Hepatic stellate cell (primary cell): ENCODE measurements at regions not wholly inside any gene's neighbourhood (a gene's known extent, or its start where the extent isn't known, plus 50 kb on each side); places are given as distances from the start of the nearest gene placed in this dataset.

Experiments used
- DNase-seq: peaks from one replicate; pipeline ENCODE4 v3.0.0; 2011; ENCODE audit warnings: low spot score

DNA sequence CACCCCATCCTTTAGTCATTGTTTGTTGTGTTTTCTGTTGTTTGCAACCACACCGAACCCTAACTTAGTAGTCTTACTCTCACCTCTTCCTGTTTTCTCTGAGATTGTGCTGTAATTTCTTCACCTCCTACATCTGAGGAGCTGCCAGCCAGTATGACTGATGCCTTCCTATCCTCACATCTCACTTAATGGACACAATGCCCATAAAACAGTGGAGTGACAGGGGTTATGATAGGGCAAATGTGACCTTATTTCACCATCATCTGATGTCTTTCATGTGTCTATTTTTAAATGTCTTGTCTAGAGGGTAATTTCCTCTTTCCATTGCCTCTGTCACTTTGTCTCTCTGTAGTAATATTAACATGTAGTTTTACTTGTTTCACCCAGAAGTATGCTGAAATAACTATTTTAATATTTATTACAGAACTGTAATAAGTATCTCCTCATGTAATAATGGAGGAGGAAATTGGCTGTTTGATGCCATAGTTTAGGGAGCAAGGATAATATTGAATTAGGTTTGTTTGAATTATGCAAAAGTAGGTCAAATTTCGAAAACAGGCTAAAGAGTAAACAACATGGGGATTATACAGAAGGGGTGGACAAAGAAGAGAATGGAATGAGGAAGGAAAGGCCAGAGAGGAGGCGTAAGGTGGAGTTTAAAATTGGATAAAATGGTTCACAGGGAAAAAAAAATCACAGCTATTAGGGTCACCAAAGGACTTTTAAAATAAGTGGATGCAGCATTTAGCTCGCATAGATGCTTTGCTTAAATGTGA, 103.5 kb upstream of the SPRY2 start:
- DNase-seq = no peak

DNA sequence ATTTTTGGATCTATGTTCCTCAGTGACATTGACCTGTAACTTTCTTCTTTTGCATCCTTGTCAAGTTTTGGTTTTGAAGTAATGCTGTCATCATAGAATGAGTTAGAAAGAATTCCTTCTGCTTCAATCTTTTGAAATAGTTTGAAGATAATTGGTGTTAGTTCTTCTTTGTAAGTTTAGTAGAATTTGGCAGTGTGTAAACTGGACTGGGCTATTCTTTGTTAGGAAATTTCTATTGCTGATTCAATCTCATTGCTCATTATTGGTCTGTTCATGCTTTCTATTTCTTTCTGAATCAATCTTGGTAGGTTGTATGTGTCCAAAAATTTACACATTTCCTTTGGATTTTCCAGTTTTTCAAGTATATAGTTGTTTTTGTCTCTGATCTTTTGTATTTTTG, 101.7 kb upstream of the SPRY2 start:
- DNase-seq = no peak

DNA sequence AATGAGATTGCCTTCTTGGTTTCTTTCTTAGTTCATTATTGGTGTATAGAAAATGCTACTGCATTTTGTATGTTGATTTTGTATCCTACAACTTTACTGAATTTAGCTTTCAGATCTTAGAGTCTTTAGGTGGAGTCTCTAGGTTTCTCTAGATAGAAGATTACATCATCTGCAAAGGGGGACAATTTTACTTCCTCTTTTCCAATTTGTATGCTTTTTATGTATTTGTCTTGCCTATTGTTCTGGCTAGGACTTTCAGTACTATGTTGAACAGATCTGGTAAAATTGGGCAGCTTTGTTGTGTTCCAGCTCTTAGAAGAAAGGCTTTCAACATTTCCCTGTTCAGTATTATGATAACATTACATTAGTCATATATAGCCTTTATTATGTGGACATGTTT, 101.0 kb upstream of the SPRY2 start:
- DNase-seq = no peak

DNA sequence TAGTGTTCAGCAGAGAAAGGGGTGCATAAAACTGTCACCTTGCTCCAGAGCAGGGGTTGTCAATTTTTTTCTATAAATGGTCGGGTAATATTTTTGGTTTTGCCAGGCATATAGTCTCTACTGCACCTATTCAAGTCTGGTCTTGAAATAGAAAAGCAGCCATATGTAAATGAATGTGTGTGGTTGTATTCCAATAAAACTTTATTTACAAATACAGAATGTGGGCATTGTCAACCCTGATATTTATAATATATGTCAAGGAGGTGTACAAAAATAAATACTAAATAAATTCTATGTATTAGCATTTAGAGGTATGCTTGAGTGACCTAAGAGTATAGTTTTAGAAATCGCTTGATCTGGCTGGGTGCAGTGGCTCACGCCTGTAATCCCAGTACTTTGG, 97.6 kb upstream of the SPRY2 start:
- DNase-seq = no peak

DNA sequence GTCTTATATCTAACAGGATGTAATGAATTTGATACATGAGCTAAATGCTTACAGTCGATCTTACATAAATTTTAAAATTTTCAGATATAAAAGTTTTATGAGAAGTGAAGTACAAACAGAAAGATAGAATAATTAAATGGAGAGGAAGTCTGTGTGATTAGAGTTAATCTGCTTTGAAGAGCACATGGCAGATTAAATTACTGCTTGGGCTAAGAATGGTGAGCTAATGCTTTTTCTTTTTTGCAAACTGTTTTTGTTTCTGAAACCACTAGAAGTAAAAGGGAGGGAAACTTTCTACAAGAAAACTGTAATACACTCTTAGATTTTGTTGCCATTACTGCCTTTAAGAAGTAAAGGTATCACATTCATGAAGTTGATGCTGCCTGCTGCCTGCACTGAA, 96.3 kb upstream of the SPRY2 start:
- DNase-seq = no peak

DNA sequence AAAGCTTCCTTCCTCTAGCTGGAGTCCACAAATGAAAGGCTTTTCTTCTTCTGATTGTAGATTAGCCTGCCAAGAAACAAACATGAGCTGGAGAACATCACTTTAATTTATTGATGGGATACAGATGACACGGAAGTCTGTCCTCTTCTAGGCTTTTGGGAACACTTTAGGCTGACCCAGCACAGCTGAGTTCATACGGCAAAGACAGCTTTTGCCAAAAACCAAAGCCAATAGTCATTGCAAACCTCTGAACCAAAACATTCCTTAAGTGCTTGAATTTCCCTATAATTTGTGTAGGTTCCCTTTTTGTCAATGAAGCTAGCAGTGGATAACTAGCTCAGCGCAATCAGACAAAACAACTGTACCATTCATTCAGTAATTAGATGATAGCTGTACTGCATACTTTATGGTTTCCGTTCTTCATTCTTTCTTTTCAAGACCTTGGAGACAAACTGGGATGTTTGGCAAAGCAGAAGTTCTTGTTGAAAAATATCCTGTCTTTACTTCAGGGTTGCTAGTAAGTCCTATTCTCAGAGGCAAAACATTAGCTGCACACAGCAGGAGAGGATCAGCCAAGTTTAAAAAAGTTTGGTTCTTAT, 95.7 kb upstream of the SPRY2 start:
- no peak for DNase-seq

DNA sequence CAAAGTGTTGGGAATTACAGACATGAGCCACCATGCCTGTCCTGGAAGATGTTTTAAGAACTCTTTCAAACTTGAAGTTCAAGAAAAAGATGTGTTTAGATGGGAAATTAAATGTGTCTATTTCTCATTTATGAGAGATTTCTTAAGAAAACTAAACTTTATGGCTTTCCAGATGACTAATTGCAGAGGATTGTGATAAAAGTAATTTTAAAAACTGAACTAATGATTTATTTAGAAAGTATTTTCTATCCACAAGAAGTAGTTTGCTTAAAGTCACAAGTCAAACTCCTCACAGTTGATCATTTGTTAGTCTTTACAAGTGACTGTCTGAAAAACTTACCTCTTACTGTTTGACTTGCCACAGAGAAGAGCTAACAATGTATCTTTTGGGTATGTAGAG, 89.6 kb upstream of the SPRY2 start:
- DNase-seq = no peak

DNA sequence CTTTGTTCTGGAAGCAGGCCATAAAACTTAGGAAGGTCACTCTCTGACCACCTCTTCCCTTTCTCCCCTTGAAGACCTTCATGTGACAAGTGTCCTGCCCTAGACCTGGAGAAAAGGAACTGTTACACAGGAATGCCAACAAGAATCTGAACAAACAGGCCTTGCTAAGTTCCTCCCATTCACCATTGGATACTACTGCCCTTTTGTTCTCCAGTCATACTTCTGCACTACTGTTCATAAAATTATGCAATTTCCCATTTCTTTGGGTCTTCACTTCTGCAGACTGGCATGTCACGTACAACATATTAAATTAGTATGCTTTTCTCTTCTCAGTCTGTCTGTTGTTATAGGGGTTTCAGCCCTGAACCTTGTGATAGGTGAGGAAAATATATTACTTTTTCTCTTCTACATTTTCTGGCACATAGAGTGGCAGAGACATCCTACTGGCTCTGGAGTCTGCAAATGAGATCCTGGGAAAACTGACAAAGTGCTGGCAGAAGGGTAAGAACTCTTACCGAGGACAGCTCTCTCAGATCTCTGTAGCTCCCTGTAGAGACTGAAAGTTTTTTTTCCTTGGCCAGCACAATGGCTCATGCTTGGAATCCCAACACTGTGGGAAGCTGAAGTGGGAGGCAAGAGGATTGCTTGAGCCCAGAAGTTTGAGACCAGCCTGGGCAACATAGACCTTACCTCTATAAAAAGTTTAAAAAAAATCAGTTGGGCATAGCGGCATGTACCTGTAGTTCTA, 87.6 kb upstream of the SPRY2 start:
- no peak for DNase-seq

DNA sequence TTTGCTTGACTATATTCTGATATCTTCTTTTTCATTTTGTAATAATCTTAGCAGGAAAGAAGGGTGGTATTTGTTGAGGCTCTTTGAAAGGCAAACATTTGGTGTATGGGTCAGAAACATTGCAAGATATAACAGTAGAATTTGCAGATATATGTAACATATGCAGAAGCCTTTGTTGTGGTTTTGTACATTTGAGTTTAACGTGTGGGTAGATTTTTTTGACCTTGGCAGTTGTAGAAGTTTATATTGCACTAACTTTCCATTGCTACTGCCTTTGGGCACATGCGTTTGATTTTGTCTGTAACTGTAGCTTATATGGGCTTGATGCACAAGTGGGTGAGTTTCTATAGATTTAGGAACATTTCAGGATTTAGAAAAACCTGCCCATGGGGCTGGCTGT, 78.5 kb upstream of the SPRY2 start:
- no peak for DNase-seq

DNA sequence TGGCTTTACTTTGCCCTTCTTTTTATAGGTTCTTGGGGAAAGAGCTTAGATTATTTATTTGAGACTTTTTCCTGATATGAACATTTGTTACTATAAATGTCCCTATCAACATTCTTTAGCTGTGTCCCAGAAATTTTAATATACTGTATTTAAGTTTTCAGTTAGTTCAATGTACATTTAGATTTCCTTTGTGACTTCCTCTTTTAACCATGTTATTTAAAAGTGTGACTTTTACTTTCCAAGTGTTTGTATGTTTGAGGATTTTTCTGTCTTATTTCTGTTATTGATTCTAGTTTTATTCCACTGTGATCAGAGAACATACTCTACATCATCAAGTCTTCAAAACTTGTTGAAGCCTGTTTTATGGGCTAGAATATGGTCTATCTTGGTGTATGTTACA, 72.7 kb upstream of the SPRY2 start:
- DNase-seq = no peak

DNA sequence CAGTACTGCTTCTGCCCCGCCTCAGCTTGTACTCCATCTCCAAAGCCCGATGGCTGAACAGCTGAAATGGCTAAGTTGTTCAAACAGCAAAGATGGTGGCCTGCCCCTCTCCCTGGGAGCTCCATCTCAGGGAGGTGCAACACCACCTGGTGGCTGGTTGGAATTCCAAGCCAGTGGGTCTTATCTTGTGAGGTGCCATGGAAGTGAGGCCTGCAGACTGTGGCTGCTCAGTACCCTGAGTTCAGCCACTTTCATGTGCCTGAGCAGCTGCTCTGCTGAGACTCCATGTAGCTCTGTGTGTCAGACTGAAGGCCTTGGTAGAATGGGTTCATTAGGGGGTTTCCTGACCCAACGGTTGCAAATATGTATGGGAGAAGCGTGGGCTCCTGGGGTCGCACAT, 67.3 kb upstream of the SPRY2 start:
- no peak for DNase-seq

DNA sequence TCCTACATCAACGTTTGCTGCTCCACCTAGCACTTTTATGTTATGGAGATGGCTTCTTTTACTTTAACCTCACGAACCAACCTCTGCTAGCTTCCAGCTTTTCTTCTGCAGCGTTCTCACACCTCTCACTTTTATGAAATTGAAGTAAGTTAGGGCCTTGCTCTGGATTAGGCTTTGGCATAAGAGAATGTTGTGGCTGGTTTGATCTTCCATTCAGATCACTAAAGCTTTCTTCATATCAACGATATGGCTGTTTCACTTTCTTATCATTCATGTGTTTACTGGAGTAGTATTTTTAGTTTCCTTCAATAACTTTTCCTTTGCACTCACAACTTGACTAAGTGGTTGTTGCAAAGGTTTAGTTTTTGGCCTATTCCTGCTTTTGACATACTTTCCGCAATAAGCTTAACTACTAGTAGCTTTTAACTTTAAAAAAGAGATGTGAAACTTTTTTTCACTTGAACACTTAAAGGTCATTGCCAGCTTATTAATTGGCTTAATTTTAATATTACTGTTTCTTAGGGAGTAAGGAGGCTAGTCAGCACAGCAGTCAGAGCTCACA, 60.0 kb upstream of the SPRY2 start:
- no peak for DNase-seq

DNA sequence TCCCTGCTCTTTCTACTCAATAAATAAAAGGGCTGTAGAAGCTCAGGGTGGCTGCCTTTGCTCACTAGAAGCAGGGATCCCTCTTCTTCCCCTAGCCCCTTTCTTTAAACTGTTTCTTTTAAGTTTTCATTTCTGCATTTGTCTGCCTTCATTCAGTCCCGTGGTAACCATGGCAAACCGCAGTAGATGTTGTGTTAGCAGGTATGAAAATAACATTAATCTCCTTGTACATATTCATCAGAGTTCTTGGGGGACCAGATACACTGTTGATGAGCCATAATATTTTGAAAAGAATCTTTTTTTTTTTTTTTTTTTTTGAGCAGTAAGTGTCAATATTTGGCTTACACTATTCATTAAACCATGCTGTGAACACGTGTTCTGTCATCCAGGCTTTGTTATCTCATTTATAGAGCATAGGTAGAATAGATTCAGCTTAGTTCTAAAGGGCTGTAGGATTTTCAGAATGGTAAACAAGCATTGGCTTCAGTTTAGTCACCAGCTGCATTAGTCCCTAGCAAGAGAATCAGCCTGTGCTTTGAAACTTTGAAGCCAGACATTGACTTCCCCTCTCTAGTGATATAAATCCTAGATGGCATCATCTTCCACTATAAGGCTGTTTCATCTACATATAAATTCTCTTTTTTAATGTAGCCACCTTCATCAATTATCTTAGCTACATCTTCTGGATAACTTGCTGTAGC, 59.4 kb upstream of the SPRY2 start:
- no peak for DNase-seq

DNA sequence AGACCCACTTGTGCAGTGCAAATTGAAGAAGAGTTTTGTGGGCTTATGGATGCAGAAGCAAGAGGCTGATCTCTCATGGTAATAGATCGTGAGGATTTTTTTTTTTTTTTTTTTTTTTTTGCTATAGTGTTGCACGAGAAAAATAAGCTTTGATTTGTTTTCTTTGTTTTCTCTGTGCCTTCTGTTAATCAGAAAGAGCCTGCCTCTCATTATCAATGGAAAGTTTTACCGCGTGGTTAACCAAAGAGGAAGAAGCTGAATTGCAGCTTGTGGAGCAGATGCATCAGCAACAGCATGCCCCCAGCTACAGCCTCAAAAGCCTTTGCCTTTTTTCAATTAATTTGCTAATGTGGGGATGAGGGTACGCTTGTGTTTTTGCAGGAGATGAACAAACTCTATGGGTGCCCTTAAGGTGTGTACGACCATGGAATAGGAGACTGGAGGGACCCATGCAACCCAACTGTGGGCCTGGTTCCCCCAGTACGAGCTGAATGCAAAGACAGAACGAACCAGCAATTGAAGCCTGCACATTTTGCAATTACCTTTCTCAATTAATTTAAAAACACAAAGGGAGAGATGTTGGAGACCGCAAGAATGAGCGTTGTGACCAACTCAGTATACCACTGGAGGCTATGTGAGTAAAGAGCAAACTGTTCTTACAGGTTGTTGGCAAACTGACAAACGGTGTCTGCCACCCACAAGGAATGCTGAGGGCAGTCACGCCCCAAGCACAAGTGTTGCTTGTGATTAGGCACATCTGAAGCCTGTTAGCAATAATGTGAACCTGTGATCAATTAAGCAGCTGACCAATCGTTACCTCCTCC, 58.6 kb upstream of the SPRY2 start:
- DNase-seq = no peak
